ENCODE measurements at regions not wholly inside any gene's neighbourhood (a gene's known extent, or its start where the extent isn't known, plus 50 kb on each side); places are given as distances from the start of the nearest gene placed in this dataset.

DNA sequence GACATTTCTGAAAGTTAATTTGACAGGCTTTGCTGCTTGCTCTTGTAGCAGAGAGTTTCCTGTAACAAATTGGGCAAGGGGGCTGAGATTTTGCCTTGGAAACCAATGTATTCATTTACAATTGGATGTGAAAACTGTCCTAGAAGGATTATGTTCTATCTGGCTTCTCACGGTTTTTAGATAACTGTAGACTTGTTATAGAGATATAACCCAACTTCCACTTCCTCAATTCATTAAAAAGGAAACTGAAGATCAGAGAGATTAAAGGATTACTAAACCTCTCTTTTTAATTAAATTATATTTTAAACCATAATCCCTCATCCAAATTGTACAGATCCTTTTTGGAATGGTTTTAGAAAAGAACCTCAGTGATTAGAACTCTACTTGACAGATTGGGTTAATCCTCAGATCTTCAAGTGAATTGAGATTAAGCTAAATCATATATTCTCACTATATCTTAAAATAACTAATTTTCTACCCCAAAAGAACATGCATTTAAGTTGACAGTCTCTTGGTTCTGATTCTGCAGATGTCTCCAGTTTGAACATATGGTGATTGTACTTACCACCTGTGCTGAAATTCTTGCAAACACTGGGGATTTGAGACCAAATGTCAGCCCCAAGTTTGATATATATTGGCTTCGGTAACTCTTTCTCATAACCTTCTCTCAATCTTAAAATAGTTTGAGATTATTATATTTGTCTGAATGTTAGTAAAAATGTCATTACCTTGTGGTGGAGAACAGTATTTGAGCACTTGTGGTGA lies 130.1 kb upstream of the C9orf72 start:
- H3K36me3 ChIP-seq (replicated peaks in 1 of 2; ENCODE audit: control insufficient read depth in 1 of 2, insufficient read depth in 2 of 2, low read length in 2 of 2) = no peaks in the 10 kb centered on the region
- POLR2A ChIA-PET = no interaction called here
- TF ChIP-seq SRSF9 (IDR thresholded peaks at IDR 0.05; ENCODE audit: borderline replicate concordance, insufficient read depth, low read depth, low read length, poor library complexity, severe bottlenecking) = no peak
- TF ChIP-seq ZNF766 (CRISPR knock-in tag; IDR thresholded peaks at IDR 0.05; ENCODE audit: borderline replicate concordance) = no peak
- no peak for TF ChIP-seq CENPBD1 (CRISPR knock-in tag; IDR thresholded peaks at IDR 0.05; ENCODE audit: borderline replicate concordance, low read depth)
- no peak for TF ChIP-seq ZNF143 (CRISPR knock-in tag; IDR thresholded peaks at IDR 0.05)
- no peak for TF ChIP-seq GLI4 (CRISPR knock-in tag; IDR thresholded peaks at IDR 0.05; ENCODE audit: borderline replicate concordance)
- no peak for TF ChIP-seq ZNF703 (CRISPR knock-in tag; IDR thresholded peaks at IDR 0.05; ENCODE audit: borderline replicate concordance)
- no peak for TF ChIP-seq HMGA1 (CRISPR knock-in tag; conservative IDR thresholded peaks at IDR 0.05)
- TF ChIP-seq, protein P1, sequence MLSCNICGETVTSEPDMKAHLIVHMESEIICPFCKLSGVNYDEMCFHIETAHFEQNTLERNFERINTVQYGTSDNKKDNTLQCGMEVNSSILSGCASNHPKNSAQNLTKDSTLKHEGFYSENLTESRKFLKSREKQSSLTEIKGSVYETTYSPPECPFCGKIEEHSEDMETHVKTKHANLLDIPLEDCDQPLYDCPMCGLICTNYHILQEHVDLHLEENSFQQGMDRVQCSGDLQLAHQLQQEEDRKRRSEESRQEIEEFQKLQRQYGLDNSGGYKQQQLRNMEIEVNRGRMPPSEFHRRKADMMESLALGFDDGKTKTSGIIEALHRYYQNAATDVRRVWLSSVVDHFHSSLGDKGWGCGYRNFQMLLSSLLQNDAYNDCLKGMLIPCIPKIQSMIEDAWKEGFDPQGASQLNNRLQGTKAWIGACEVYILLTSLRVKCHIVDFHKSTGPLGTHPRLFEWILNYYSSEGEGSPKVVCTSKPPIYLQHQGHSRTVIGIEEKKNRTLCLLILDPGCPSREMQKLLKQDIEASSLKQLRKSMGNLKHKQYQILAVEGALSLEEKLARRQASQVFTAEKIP (CRISPR knock-in tag; IDR thresholded peaks at IDR 0.05; ENCODE audit: borderline replicate concordance) = no peak
- no peak for TF ChIP-seq HNF4A (CRISPR knock-in tag; IDR thresholded peaks at IDR 0.05)
- TF ChIP-seq MTA3 (CRISPR knock-in tag; IDR thresholded peaks at IDR 0.05) = no peak
- no peak for TF ChIP-seq PAXIP1 (CRISPR knock-in tag; conservative IDR thresholded peaks at IDR 0.05)
- TF ChIP-seq ZNF138 (CRISPR knock-in tag; IDR thresholded peaks at IDR 0.05; ENCODE audit: low read depth) = no peak

More for the DNA sequence above, 130.1 kb upstream of the C9orf72 start:
- no peaks in the 10 kb centered on the region for H4K20me1 ChIP-seq (ENCODE audit: insufficient read depth, low read length)
- ATAC-seq = no peak
- H3K79me2 ChIP-seq (ENCODE audit: insufficient read depth, low read length) = no peaks in the 10 kb centered on the region
- FAIRE-seq = no peak
- intact Hi-C loops (cut with micrococcal nuclease; ENCODE audit: unreplicated experiment) = no loop called here
- no peaks in the 10 kb centered on the region for H3K4me1 ChIP-seq (ENCODE audit: insufficient read depth, low read length)
- H3K9ac ChIP-seq (ENCODE audit: insufficient read depth, low read depth, low read length) = no peak overlapping the region
- BruUV-seq (replicated peaks) = no TSS peak
- no peak overlapping the region for H3K27ac ChIP-seq (ENCODE audit: extremely low read length, insufficient read depth, low read length)
- DNase-seq (ENCODE audit: low spot score) = no peak
- 21% methylated on average over 2 of the region's 2 CpGs for WGBS (ENCODE audit: low lambda C conversion rate)
- H3K4me2 ChIP-seq (ENCODE audit: low read depth, low read length) = no peak overlapping the region
- H3K9me3 ChIP-seq (ENCODE audit: low read length) = no peaks in the 10 kb centered on the region
- no peaks in the 10 kb centered on the region for H3K27me3 ChIP-seq (ENCODE audit: control insufficient read depth in 1 of 2, insufficient read depth in 2 of 2, low read length in 2 of 2)
- H2AFZ ChIP-seq (ENCODE audit: low read length) = no peak overlapping the region
- in situ Hi-C loops (cut with HindIII; ENCODE audit: extremely low pct_ligation_motif_present, low pct_unique_long_range_greater_than_20kb) = no loop called here
- no peak overlapping the region for H3K4me3 ChIP-seq (replicated peaks in 1 of 3; ENCODE audit: insufficient read depth in 1 of 3, low read depth in 2 of 3, low read length in 3 of 3)
- CTCF ChIA-PET (ENCODE audit: low intra/inter-chr PET ratio, low total read pairs) = no interaction called here
